HG02623 (cell line): ENCODE measurements at regions not wholly inside any gene's neighbourhood (a gene's known extent, or its start where the extent isn't known, plus 50 kb on each side); places are given as distances from the start of the nearest gene placed in this dataset.
"Not testable (repeated sequence)": the region's sequence is repeated elsewhere in the genome, so short reads cannot be mapped to it uniquely, and the experiment has no call there.

Experiments
- ATAC-seq: cut with Tn5 transposase; IDR thresholded peaks from one replicate; pipeline ENCODE4 v1.9.1; 2021; ENCODE audit warnings: moderate library complexity; ENCODE audit not compliant: unreplicated experiment

DNA sequence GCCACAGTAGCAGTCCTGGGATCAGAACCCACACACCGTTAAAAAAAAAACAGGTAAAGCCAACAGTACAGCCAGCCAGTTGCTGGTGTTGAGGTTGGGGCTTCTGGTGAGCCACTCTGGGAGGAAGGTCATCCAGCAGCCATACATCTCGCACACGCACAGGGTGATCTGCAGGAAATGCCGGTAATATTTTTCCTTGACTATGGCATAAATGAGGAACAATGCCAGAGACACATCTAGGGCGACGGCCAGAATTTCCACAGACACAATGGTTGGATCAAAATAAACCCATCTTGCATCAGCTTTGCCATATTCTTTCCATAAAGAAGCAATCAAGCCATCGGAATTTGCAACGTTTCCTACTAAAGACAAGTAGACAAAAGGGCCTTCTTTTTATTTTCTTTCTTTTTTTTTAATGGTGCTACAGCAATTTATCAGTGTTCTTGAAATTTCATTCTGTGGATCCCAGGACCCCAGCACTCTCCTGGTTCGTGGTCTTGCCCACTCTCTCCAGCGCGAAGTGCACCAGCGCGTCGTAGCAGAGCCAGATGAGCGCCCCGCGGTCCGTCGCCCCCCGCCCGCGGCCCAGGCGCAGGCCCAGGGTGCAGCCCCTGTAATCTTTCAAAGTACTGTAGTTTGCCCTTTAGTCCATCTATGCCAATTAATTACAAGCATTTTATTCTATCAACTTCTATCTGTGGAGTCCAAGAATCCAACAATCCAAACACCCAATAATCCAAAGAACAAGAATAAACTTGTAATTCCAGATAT, 861.0 kb downstream of the CDH11 start:
- not testable (repeated sequence) for ATAC-seq

DNA sequence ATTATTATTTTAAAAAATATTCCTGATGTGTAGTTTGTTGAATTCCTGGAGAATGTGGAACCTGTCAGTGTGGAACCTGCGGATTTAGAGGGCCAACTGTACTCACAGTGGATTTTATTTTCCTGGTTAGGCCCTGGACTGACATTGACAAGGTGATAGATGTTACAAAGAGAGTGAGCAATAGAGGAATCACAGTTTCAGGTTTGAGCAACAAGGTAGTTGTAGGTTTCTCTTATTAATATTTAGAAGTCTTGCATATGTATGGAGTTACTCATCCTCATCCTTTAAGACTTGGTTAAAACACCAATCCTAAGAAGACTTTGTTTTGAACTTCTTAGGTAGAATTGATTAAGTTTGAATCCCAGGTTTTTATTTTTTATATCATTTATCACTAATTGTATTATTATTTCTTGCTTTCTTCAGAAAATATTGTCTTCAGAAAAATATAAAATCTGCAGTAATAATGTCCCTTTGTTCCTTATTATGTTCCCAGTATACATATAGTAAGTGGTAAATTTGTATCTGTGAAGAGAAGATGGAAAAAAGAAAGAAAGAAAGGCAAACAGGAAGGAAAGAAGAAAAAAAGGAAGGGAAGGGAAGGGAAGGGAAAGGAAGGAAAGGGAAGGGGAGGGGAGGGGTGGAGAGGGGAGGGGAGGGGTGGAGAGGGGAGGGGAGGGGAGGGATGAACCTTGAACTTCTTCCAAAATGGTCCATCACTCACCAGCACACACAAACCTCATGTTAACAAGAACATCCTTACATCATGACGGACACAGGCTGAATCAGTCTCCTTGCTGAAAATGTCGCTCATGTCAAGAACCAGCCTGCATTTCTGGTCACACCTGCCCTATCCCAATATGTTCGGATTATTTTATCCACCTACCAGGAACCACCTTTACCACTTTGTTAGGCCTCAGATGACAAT, 867.2 kb downstream of the CDH11 start:
- ATAC-seq: no peak

DNA sequence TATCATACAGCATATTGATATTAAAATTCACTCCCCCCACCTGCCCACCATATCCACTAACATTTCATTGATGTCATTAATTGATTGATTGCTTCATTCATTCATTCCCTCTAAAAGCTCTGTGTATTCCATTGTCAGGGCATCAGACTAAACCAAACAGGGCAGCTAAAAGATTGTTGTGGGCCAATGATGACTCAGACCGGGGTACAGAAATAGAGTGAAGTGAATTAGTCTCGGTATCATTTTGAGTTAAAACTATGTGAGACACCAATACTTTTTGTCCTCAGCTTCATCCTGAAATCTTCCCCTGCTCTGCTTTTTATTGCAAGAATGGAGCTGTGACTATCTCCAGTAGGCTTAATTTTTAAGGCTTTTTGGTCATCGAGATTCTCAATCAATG, 868.3 kb downstream of the CDH11 start:
- no peak for ATAC-seq

DNA sequence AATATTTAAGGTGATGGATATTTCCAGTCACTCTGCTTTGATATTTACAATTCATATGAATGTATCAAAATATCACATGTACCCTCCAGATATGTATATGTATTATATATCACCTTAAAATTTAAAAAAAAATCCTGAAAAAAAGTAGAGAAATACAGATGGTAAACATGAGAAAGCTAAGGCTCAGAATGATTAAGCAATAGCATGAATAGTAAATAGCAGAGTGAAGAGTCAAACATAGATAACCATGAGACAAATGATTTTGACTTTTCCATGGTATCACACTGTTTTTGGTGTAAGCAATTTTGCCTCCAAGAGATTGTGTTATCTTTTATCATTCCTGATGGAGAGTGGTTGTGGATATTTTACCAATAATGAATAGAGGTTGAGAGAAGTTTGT, 868.8 kb downstream of the CDH11 start:
- no peak for ATAC-seq

DNA sequence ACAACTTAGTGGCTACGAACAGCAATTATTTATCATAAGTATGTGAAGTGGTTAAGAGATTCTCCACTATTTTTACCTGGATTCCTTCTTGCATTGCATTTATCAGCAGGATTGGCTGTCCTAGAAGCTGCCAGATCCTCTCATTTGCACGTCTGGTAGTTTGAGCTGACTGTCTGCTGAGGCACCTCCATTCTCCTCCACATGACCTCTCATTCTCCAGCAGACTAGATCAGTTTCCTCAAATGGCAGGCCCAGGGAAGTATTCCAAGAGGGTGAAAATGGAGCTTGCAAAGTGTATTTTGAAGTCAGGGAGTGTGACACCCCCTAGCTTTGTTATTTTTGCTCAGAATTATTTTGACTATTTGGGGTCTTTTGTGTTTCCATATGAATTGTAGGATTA, 870.1 kb downstream of the CDH11 start:
- ATAC-seq: no peak

DNA sequence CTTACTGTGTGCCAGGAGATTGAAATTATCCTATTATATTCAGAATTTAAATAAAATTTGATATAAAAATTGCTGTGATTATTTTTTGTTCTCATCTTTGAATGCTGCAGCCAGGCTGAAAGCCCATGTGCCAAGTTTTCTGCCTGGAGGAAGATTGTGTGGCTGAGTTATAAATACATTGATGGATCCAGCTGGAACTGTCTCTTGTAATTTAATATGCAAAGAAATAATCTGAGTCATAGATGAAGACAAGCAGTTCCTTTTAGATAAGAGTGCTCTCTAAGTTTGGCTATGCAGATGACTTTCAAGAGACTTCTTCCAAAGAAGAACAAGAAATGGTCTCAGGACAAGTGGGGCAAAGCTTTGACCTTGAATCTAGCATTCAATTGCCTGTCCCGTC, 871.0 kb downstream of the CDH11 start:
- ATAC-seq: no peak

DNA sequence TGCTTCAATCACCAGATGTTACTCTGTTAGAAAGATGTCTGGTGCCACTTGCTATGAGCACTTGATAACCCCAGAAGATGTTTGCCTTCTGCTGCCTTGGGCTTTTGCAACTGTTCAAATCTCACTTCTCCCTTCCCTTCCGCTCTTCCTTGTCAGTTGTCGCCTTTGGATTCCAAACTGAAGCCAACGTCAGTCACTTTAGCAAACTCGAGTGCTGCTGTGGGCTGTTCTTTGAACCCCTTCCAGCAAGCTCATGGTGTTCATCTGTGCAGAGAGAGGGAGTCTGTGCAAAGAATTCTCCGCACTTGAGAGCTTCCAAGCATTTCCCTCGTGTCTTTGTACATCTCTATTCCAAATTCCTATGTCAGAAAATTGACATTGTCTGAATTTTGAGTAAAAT, 879.4 kb downstream of the CDH11 start:
- ATAC-seq: no peak

DNA sequence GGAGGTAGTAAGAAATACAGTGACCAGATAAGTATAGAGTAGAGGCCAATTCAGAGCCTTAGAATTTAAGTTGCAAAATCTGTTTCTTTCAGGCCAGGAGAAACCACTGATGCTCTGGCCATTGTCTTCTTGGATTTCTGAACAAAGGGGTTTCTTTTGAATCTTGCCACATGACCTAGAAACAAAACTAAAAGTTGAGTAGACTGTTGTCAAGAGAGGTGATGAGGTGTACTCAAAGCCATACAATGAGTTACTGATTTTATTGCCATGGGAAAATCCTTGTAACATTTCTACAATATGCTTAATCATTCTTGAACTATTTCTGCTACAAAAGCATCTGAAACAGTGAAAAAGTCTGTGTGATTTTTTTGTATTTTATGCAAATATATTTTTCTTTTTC, 881.3 kb downstream of the CDH11 start:
- no peak for ATAC-seq

DNA sequence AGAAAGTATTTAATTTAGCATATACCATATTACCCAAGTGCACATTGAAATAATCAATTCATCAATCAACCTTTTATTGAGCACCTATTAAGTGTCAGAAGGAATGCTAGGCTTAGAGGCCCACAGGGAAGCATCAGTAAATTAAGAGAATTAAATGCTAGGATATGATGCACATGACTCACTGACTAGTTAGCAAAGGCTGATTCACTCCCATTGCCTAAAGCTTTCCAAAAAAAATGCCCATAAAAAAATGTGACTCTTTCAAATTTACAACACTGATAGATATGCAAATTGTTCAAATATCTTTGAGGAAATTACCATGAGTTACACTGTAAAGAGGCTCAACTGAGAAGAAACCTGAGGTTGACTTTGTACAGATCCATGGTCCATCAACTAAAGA, 883.3 kb downstream of the CDH11 start:
- no peak for ATAC-seq

DNA sequence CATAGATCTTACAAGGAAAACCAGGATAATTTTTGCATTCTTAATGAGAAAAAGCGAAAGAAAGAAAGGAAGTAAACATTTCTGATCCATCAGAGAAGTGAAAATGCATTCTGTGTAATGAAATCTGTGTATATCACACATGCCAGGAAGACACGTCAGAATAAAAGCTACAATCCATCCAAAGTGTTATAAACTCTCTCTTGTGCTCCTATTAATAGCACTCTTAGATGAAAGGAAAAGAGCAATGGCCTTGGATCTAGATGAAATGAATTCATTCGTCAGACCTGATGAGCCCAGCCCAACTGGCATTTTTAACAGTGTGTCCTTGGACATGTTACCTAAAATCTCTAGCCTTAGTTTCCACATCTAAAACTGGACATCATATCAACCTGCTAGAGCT, 885.5 kb downstream of the CDH11 start:
- ATAC-seq: no peak

DNA sequence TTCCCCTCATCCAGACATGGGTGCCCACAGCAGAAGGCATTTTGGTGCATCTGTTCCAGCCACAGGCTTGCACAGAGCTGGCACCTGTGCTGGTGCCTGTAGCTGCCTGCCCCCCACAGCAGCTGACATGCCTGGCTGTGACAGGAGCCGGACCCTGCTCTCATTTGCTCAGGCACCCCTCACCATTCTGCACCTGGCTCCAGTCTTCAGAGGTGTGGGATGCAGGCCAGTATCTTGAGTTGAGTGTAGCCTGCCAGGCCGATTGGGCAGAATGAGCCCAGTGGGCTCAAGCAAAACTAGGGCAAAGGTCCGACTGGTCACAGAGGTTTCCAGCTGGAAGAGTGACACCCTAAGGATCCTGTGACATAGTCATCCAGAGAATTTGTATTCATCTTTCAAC, 887.7 kb downstream of the CDH11 start:
- ATAC-seq: no peak

DNA sequence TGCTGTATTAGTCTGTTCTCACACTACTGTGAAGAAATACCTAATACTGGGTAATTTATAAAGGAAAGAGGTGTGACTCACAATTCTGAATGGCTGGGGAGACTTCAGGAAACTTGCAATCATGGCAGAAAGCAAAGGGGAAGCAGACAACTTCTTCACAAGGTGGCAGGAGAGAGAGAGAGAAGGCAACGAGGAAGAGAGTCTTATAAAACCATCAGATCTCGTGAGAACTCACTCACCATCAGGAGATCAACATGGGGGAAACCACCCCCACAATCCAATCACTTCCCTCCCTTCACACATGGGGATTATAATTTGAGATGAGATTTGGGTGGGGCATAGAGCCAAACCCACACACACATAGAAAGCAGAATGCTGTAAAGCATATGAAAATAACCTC, 896.2 kb downstream of the CDH11 start:
- no peak for ATAC-seq

DNA sequence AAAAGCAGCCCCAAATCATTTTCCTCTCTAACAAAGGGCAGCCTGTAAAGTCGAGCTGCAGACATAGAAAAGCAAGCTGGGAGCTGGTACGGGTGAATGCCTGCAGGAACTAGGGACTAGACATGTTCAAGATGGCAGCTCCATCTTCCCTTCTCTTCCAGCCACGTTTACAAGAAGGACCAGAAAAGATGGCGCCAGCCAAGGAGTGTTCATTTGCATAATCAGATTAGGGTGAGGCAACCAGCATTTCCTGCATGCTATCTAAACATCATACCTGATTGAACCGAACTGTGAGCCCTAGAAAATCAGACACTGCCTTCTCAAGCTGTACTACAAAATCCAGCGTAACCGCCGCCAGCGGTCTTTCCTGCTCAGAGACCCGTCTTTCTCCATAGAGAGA, 896.8 kb downstream of the CDH11 start:
- ATAC-seq: no peak

DNA sequence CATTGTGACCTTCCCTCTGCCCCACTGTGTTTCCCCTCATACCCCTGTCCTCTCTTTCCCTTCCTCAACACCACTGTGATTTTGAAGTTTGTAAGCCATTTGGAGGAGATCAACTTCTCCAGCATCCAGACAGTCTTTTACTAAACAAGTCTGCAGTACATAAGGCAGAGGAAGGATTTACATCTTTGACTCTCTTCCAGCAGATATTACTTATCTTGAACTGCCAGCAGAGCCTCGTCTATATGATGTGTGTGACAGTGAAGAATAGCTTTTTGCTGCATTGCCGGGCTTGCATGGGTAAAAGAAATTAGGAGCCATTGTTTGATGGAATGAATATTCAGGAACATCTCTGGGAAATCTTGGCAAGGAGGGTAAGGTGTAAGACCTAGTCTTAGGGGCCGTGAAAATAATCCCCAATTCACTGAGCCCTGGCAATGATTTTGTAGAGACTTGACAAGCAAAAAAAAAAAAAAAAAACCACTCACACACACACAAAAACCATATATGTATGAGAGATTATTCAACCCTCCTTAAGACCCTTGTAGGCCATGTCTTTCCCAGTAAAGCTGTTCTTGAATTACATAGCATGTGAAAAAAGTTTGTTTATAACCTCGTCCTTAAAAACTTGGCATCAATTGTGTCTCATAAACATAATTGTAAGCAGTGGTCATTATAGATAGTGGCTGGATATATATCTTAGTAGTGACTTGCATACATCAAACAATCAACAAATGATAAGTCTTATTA, 903.9 kb downstream of the CDH11 start:
- ATAC-seq: no peak

DNA sequence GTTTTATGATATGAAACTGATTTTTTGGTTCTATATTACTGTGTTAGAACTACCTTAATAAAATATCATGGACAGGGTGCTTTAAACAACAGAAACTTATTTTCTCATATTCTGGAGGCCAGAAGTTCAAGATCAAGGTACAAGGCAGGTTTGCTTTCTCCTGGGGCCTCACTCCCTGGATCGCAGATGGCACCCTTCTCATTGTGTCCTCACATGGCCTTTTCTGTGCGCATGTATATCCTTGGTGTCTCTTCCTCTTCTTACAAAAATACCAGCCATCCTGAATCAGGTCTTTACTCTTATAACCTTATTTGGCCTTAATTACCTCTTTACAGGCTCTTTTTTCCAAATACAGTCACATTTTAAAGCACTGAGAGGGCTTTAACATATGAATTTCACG, 906.1 kb downstream of the CDH11 start:
- ATAC-seq: no peak

DNA sequence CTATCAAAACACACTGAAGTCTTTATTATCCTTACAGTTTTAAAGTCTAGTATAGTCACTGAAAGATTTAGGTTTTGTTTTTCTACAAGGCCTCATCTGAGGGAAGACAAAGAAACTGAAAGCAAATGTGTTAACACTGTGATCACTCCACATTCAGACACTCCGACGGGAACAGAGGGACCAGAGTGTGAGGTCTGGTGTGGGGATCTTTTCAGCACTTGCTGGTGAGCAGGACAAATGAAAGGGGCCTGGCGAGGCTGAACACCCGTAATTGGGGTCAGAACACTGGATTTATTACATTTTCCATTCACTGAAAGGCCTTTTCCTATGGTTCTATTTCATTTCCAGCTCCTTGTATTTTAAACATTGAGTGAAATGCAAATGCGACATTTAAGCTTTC, 910.5 kb downstream of the CDH11 start:
- no peak for ATAC-seq

DNA sequence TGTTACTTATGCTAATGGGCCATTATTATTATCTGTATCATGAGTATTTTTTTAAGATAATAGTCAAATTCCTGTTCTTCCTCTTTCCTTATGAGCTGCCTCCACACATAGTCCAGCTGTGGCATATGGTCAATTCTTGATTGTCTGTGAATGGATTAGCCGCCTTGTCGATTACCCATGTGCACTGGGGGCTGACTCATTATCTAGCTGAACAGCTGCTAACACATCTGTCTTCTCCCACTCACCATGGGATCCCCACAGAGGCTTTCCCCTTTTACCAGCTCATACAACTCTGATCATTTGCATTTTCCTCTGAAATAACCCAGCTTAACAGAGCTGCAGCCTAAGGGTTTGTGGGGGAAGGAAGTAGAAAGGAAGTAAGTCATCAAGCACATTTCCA, 915.0 kb downstream of the CDH11 start:
- ATAC-seq: no peak

DNA sequence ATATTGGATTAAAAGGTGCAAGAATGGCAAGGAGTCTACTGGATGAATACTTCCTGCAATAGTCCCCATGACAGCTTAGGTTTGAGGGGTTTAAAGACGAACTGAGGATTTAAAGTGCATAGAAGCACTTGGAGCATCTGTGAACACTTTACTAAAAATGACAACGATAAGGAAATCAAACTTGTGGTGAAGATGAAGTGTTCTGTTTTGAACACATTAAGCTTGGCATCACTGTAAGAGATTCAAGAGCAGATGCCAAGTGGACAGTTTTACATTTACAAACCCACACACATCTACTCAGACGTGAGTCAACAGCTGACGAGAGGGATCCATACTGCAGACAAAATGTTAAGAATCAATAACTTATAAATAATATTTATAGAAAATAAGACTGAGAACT, 918.7 kb downstream of the CDH11 start:
- no peak for ATAC-seq

DNA sequence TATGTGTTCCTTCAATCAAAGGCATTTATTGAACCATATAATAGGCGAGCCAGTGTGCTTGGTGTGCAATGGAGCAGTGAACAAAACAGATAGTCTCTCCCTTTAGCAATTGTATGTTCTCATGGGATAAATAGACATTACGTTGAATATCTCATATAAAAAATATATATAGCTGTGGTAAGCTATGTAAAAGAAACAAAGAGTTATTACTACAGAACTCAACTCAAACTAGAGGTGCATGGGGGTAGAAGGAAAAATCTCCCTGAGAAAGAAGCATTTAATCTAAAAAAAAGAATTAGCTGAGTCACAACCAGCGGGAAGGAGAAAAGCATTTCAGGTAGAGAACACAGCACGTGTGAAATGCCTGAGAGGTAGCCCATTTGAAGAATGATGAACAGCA, 919.3 kb downstream of the CDH11 start:
- ATAC-seq: no peak

DNA sequence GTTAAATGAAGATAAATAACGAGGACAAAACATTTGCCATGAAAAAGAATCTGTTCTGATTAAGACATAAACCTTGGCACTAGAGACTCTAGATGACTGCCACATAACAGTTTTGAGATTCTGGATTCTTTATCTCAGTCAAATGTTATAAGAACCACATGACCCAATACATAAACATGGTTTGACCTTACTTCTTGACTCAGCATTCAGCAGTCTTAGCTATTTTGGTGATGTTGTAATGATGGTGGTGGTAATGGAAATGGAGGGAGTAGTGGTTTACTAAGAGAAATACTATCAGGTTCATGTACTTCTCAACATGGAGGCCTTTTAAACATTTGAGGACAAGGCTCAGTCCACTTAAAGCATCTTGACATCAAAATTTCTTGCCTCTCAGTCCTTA, 925.4 kb downstream of the CDH11 start:
- ATAC-seq: no peak

DNA sequence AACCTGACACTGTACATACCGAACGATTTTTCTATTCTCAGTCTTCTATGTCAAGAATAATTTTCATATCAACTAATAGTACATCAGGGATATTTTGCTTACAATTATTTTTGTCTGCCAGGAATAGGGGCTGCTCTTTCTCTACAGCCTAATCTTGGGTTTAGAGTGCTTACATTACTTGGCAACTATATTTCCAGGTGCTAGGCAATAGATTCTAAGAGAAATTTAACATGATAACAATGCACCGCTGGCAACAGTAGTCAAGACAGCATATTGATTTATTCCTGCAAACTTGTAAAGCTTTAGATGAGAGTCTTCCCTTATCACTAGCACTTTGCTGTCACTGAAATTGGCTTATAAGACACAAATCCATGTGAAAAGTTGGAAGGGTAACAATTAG, 935.9 kb downstream of the CDH11 start:
- no peak for ATAC-seq

DNA sequence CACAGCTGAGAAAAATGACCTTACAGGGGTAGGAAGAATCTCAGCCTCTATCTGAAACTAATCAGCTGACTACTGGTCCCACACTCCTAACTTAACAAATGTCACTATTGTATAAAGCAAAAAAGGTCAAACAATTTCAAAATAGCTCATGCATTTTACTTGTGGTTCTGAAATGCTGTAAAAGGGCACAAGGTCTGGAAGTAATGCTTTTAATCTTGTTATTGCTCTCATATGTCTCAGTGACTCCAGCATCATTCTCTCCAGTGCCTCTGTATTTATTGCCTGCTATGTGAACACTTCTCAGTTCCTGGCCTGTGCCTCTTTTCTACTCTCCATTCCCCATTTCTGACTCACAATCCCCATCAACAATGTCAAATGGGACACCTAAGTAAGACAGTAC, 937.7 kb downstream of the CDH11 start:
- ATAC-seq: no peak
